HG03139 (cell line): ENCODE measurements at regions not wholly inside any gene's neighbourhood (a gene's known extent, or its start where the extent isn't known, plus 50 kb on each side); places are given as distances from the start of the nearest gene placed in this dataset.
"Not testable (repeated sequence)": the region's sequence is repeated elsewhere in the genome, so short reads cannot be mapped to it uniquely, and the experiment has no call there.

Experiments
- ATAC-seq: cut with Tn5 transposase; IDR thresholded peaks from one replicate; pipeline ENCODE4 v1.9.1; 2021; ENCODE audit not compliant: unreplicated experiment

GRCh38 chr5:136501133-136501532 is 135.8 kb upstream of the TRPC7 start:
- no peak for ATAC-seq

DNA sequence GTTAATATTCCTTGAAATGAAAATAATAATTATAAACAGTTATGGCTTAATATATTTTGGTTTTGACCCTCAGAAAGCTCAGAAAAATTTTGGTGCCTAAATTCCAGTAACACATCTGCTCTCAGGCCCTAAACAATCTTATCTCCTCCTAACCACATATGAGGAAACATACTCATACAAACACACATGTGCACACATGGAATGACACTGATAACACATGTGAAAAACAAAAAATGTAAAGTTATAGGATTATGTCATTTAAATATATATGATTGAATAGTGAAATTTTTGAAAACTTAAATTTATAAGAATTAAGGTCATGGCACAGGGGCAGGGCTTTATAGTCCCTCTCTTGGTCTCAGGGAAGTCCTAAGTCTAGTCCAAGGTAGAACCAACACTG is 127.2 kb upstream of the TRPC7 start:
- ATAC-seq: no peak

DNA sequence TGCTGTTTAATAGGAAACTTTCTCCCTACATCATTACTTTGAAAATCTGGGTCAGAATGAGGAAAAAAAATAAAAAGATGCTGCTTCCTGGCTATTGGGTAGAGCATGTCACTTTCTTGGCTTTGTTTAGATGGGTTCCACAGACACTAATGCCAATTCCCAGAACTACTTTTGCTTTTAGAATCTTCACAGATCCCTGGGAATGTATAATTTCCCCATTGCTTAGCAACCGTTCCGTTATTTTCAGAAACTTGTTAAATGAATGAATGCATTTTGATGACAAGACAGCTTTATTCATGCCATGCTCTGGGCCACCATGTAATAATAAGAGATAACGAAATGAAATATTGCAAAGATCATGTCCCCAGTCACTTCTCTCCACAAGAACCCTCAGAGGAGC is 126.5 kb upstream of the TRPC7 start:
- no peak for ATAC-seq

DNA sequence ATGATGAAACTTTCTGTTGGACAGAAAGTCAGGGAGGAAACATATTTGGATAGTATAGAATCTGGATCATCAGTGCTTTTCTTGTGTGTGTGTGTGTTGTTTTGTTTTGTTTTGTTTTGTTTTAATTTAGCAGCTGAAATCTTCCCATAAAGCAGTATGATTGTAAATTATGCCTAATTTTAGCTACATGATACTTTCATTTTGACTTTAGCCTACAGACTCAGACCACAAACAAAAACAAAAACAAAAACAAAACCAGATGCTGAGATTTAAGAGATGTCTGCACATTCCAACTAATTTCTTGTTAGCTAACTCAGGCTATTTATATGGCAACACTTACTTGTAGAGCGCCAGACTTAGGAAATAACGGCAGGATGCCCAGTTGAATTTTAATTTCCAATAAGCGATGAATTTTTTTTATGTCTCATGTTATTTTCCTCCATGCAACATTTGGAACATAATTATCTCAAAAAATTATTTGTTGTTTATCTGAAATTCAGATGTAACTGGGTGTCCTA is 119.5 kb upstream of the TRPC7 start:
- ATAC-seq: no peak

GRCh38 chr5:136482206-136482605 is 116.9 kb upstream of the TRPC7 start:
- ATAC-seq: no peak

DNA sequence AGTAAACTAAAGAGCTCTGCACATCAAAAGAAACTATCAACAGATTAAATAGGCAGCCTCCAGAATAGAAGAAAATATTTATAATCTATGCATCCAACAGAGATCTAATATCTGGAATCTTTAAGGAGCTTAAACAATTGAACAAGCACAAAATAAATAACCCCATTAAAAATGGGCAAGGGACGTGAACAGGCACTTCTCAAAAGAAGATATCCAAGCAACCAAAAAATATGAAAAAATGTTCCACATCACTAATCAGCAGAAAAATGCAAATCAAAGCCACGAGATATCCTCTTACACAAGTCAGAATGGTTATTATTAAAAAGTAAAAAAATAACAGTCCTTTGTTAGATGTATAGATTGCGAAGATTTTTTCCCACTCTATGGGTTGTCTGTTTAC is 109.1 kb upstream of the TRPC7 start:
- no peak for ATAC-seq

- ATAC-seq: no peak
Observed at GRCh38 chr5:136467632-136468031, 102.3 kb upstream of the TRPC7 start.

- no peak for ATAC-seq
Observed at GRCh38 chr5:136466041-136466415, 100.7 kb upstream of the TRPC7 start.

GRCh38 chr5:136458481-136458880 is 93.1 kb upstream of the TRPC7 start:
- no peak for ATAC-seq

- ATAC-seq: no peak
Observed at GRCh38 chr5:136457390-136458013, 92.2 kb upstream of the TRPC7 start.

- no peak for ATAC-seq
Observed at GRCh38 chr5:136455409-136455808, 90.1 kb upstream of the TRPC7 start.

GRCh38 chr5:136453986-136454758 is 88.8 kb upstream of the TRPC7 start:
- no peak for ATAC-seq

DNA sequence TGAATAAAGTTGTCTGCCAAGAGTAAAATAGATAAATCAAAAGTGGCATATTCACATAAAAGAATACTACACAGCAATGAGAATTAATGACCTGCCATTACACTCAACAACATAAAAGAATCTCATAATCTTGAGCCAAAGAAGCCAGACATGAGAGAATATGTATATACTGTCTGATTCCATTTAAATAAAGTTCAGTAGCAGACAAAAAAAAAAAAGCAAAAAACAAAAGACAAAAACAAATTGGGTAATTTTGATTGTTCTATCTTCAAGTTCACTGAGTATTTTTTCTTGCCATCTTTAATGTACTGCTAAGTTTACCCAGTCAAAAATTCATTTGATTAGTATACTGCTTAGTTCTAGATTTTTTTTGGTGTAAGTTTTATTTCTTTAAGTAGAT is 87.9 kb upstream of the TRPC7 start:
- no peak for ATAC-seq

- ATAC-seq: not testable (repeated sequence)
Observed at GRCh38 chr5:136447576-136447975, 82.2 kb upstream of the TRPC7 start.

GRCh38 chr5:136446565-136446964 is 81.2 kb upstream of the TRPC7 start:
- no peak for ATAC-seq

GRCh38 chr5:136444099-136444498 is 78.8 kb upstream of the TRPC7 start:
- ATAC-seq: not testable (repeated sequence)

DNA sequence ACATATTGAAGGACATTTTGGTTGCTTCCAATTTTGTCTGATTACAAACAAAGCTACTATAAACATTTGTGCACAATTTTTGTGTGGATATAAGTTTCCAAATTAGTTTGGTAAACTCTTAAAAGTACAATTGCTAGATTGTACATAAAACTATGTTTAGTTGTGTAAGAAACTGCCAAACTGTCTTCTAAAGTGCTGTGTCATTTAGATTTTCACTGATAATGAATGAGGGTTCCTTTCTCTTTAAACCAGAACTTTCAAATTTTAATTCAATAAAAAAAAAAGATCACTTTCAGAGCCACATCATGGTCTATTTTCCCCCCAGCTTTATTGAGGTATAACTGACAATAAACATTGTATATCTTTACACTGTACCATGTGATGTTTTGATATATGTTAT is 74.0 kb upstream of the TRPC7 start:
- no peak for ATAC-seq

GRCh38 chr5:136435946-136436543 is 70.7 kb upstream of the TRPC7 start:
- no peak for ATAC-seq

GRCh38 chr5:136434795-136435194 is 69.5 kb upstream of the TRPC7 start:
- no peak for ATAC-seq

GRCh38 chr5:136432705-136433104 is 67.4 kb upstream of the TRPC7 start:
- no peak for ATAC-seq

DNA sequence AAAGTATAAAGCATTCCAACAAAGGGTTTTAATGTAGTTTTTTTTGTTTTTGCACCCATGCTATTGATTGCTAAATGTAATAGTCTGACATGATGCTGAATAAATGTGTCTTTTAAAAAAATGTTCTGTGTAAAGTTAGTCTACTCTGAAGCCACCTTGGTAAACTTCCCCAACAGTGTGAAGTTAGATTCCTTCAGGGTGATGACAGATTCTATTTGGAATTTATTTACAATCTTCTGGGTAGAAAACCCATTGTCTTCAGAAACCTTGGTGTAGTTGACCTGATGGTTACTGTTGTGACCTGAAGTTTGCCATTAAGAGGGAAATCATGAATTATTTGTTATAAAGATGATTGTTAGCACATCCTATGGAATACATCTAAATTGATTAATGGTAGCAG is 64.7 kb upstream of the TRPC7 start:
- ATAC-seq: no peak

DNA sequence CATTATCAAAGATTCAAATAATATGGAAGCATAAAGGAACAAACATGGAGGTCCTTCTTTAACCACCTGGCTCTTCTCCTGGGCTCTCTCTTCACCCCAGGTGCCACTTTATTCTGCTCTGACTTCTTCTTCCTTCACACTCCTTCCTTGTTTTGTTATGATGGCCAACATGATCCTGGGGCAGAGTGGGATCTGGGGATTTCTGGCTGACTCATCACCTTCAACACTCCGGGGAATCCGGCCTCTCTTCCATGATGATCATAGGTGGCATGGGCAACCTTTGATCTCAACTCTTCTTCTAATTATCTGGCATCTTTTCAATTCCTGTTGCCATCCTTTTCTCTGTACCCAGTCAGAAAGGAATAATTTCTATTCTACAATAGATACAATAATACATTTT is 62.1 kb upstream of the TRPC7 start:
- ATAC-seq: no peak
